ENCODE measurements at regions not wholly inside any gene's neighbourhood (a gene's known extent, or its start where the extent isn't known, plus 50 kb on each side); places are given as distances from the start of the nearest gene placed in this dataset.

GRCh38 chr11:92501066-92501739, 276.6 kb downstream of the FAT3 start:
- no peak for TF ChIP-seq TERF1 (CRISPR knock-in tag; IDR thresholded peaks at IDR 0.05)
- TF ChIP-seq ZNF580 (CRISPR knock-in tag; IDR thresholded peaks at IDR 0.05; ENCODE audit: borderline replicate concordance, low read depth): no peak
- no peak for TF ChIP-seq SETDB1 (CRISPR knock-in tag; IDR thresholded peaks at IDR 0.05; ENCODE audit: borderline replicate concordance)
- no peak for TF ChIP-seq ZNF644 (CRISPR knock-in tag; IDR thresholded peaks at IDR 0.05; ENCODE audit: low read depth)
- no peak for TF ChIP-seq CBX5 (CRISPR knock-in tag; IDR thresholded peaks at IDR 0.05; ENCODE audit: borderline replicate concordance)
- TF ChIP-seq IRF2 (CRISPR knock-in tag; IDR thresholded peaks at IDR 0.05): no peak
- TF ChIP-seq ZFP91 (CRISPR knock-in tag; IDR thresholded peaks at IDR 0.05; ENCODE audit: borderline replicate concordance): no peak
- TF ChIP-seq ATF3 (CRISPR knock-in tag; IDR thresholded peaks at IDR 0.05): no peak
- TF ChIP-seq SIN3A (IDR thresholded peaks at IDR 0.05; ENCODE audit: borderline replicate concordance, low read depth, low read length): no peak
- no peak for TF ChIP-seq POLR2A (IDR thresholded peaks at IDR 0.05; ENCODE audit: insufficient read depth in 1 of 2, low read depth in 2 of 2, low read length in 2 of 2)
- TF ChIP-seq ZNF274 (CRISPR knock-in tag; IDR thresholded peaks at IDR 0.05): no peak
- no peak for TF ChIP-seq RAD21 (CRISPR knock-in tag; IDR thresholded peaks at IDR 0.05)
- no peak for TF ChIP-seq ZNF282 (IDR thresholded peaks at IDR 0.05; ENCODE audit: partially characterized antibody)
- TF ChIP-seq SMC3 (IDR thresholded peaks at IDR 0.05; ENCODE audit: low read length): no peak
